Activated CD4-positive, alpha-beta T cell treated with anti-CD3 and anti-CD28 coated beads, Interleukin-2, Interleukin-6, amounts not matched to agents 100 ng/mL and 50 ng/mL, durations not matched to agents 16 hours and 8 hours (primary cell): ENCODE measurements at regions not wholly inside any gene's neighbourhood (a gene's known extent, or its start where the extent isn't known, plus 50 kb on each side); places are given as distances from the start of the nearest gene placed in this dataset.
"Not testable (repeated sequence)": the region's sequence is repeated elsewhere in the genome, so short reads cannot be mapped to it uniquely, and the experiment has no call there.

Source experiments
- DNase-seq: peaks from one replicate; pipeline ENCODE4 v3.0.0-alpha.2; 2020

DNA sequence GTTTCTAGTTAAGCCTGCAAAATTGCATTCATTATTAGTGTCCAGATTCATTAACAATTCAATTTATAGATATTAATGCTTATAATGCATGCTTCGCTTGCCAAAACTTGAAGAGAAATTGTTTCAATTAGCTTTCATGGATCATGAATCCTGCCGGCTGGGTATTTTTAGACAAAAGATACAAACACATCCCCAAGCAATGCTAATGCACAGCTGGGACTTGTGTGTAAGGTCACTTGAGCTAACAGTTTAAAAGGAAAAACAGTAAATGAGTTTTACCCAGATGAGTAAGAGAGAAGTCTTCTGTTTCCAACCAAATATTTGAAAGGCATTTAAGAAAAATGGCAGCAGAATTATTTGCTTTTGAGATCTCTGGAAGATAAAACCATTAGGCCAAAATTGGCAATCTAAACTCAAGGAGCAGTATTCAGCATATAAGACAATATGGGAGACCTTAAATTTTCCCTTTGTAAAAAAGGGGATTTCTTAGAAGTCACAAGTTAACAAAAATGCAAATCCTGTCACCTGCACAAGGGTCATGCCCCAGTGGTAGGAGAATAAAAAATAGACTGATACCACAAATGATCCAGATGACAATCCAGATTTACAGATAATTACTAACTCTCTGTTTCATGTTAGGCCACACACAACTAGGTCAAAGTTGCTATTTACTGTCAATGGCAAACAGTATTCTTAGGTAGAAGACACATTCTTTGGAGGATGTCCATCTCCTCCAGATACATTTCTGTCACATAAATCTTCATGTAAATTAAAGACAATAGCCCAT, 418.4 kb upstream of the PMFBP1 start:
- DNase-seq: no peak

DNA sequence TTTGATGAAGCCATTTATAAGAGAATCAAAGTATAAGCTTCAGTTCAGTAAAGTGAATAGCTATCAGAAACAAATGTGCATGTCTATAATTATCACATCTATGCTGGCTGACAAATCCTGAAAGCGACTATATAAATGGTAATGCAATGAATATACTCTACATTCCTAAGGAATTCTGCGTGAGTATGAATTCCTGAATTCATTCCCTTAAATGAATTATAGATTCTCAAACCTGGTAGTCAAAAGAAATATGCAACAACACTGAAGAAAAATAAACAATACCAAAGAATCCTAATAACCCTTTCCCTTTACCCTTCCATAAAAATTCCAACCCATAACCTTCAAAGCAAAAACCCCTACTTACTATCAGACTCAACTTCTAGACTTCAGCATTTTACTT, 416.6 kb upstream of the PMFBP1 start:
- no peak for DNase-seq

GRCh38 chr16:72578061-72578460, 406.1 kb upstream of the PMFBP1 start:
- not testable (repeated sequence) for DNase-seq

- DNase-seq: no peak
These were observed 404.2 kb upstream of the PMFBP1 start for GRCh38 chr16:72576189-72576588.

GRCh38 chr16:72569677-72570076, 397.7 kb upstream of the PMFBP1 start:
- DNase-seq: no peak

GRCh38 chr16:72568502-72568901, 396.5 kb upstream of the PMFBP1 start:
- no peak for DNase-seq

DNA sequence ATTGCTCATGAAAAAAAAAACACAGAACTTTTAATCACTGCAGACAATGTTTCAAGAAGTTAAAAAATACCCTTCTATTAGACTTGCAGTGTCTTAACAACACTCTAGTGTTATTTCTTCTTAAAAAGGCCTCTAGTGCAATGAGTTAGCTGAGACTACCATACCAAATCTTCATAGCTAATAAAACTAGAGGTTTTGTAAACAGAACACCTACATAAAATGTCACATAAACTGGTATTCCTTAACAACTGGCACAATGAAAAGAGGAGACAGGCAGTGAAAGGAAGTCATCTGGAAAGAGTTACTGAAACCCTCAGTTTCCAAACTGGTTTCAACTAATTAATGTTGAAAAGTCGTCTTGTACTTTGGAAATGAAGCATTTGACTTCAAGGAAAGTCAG, 394.2 kb upstream of the PMFBP1 start:
- no peak for DNase-seq

- no peak for DNase-seq
These were observed 393.2 kb upstream of the PMFBP1 start for GRCh38 chr16:72565106-72565505.

DNA sequence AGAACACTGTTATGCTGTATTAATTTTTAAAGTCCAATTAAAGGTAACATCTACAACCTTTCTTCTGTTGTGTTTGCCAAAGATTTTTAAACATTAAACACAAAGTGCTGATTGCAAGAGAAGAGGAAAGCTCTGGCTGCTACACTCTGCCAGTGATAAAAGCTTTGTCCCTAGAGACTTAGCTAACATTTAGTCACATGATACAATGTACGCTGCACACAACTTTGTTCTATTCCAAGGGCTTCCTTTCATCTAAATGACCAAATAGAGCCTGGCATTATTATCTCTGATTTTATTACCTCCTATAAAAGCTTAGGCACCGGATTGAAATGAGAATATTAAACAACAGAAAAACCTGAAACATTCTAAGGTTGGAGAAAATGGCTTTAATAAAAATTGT, 388.7 kb upstream of the PMFBP1 start:
- DNase-seq: no peak

- no peak for DNase-seq
These were observed 386.5 kb upstream of the PMFBP1 start for GRCh38 chr16:72558501-72558900.

GRCh38 chr16:72554935-72555334, 383.0 kb upstream of the PMFBP1 start:
- DNase-seq: no peak

DNA sequence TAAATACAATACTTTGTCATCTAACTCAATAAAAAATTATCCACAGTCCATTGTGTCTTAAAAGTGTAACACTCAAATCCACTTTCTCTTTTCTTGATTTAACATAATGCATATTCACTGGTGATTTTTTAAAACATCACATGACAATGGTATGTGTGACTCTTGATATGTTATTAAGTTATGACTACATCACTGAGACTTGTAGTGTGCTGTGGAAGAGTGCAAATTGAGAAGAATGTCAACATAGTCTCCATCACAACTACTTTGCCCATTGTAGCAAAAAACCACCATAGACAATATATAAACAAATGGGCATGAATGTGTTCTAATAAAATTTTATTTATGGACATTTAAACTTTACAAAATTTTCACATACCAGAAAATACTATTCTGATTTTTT, 380.7 kb upstream of the PMFBP1 start:
- DNase-seq: no peak

DNA sequence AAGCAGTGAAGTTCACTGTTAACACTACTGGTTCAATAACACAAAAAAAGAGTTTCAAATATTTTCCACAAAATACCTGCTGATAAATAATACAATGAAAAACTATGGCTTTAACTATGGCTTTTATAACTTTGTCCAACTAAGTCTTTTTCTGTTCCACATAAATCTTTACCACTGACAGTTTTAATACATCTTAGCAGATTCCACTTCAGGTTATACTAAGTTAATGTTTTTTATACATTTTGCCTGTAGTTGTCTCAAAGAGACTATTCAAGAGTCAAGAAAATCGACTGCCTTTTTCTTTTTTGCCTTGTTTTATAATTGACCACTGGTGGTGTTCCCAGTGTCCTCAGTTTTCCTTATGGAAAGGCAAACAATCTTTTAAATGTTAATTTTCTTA, 379.7 kb upstream of the PMFBP1 start:
- no peak for DNase-seq

DNA sequence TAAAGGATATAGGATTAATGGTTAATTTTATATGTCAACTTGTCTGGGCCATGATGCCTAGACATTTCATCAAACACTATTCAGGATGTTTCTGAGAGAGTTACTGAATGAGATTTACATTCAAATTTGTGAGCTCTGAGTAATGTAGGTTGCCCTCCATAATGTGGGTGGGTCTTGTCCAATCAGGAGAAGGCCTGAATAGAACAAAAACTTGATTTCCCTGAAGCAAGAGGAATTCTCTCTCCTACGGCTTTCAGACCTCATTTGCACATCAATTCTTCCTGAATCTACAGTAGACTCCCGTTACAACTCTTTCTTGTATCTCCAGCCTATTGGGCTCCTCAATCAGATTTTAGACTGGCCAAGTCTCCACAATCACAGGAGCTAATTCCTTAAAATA, 377.9 kb upstream of the PMFBP1 start:
- DNase-seq: no peak

DNA sequence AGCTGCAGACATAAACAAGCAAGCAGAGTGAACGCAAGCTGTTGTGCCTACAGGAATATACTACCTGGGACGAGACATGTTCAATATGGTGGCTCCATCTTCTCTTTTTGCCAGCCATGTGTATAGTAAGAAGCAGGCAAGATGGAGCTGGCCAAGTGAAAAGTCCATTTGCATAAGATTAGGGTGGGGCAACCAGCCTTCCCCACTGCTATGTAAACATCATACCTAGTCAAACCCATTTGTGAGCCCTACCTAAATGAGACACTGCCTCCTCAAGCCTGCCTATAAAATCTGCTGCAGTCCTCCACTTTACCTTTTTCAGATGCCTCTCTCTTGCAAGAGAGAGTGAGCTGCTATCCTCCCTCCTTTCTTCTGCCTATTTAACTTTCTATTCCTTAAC, 370.1 kb upstream of the PMFBP1 start:
- DNase-seq: no peak

DNA sequence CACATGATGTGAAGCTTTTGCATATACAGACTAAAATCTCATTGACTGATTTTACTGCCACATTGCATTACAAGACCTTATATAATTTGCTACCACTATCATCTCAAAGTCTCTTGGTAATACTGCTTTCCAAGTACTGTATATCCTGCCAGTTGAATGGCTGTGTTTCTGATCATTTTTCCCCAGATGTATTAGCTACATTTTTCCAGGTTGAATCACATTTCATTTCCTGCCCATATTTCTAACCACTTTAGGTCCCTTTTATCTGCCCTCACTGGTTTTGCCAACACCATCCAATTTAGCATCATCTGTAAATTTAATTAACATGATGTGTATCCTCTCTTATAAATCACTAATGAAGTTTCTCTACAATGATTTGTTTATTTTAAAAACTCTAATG, 365.7 kb upstream of the PMFBP1 start:
- DNase-seq: no peak

DNA sequence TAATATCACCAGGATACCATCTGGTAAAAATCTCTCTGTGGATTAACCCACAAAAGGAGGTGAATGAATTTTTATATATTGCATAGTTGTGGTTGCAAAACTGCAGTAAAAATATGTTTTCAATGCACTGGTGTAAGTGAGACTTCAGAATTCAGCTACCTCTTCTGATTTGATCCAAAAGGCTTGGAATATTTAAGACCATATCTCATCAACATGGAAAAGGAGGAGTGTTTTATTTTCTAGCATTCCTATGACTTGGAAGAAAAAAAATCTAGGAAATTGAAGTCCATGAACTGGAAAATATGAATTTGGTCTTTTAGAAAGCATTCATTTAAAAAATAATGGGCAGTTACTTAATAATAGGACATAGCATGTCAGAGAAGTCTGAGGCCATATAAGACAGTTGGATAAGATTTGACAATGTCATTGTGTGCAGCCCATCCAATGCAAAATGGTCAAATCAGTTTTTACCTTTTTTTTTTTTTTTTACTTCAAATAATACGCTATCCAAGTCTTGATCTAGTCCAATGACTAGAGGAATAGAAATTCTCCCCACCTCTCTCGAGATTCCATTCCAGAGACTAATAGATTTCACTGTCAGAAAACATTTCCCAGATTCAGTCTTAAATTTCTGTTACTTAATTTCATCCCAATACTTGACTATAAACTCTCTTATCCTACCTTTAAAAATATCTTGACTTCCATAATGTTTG, 364.9 kb upstream of the PMFBP1 start:
- DNase-seq: no peak

- DNase-seq: no peak
These were observed 361.0 kb upstream of the PMFBP1 start for GRCh38 chr16:72532906-72533410.

- DNase-seq: peak; percentile 10
These were observed 358.5 kb upstream of the PMFBP1 start for GRCh38 chr16:72530434-72530833.

DNA sequence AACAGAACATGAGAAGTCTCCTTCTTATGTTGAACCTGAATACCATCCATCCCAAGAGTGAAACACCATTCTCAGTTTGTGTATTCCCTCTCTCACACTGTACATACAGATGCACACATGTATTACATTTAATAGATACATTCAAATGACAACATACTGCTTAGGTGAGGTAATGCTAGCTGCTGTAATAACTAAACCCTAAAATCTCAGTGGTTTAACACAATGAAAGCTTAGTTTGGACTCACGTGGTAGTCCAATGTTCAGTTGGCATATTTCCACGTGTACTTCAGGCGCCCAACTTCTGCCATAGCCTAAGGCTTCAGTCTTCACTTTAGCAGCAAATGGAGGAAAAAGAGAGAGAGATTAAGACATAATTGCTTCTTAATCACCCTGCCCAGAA, 351.1 kb upstream of the PMFBP1 start:
- DNase-seq: no peak

DNA sequence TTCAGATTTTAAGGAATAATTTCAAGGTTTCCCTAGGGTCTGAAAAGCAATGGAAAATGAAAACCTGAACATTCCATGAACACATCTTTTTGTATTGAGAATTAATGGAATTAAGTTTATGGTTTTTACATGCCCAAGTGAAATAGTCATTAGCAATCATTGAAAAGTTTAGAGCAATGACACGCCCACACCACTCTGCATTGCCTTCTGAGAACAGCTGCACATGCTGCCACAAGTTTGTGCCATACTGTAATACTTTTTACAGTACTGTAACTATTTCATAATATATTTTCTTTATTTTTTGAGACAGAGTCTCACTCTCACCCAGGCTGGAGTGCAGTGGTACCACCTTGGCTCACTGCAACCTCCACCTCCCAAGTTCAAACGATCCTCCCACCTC, 345.2 kb upstream of the PMFBP1 start:
- DNase-seq: no peak

DNA sequence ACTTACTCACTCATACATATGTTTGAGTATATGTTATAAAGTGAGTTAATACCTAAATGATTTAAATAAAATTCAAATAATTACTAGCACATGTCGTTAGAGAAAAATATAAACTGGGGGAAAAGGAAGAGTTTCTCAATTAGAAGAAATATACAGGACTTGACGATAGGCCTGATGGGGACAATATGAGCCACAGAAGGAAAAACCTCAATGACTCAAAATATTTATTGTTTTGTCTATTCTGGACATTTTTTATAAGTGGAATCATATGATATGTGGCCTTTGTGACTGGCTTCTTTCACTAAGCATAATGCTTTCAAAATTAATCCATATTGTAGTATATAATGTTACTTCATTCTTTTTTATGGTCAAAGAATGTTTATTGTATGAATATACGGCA, 339.2 kb upstream of the PMFBP1 start:
- DNase-seq: no peak

DNA sequence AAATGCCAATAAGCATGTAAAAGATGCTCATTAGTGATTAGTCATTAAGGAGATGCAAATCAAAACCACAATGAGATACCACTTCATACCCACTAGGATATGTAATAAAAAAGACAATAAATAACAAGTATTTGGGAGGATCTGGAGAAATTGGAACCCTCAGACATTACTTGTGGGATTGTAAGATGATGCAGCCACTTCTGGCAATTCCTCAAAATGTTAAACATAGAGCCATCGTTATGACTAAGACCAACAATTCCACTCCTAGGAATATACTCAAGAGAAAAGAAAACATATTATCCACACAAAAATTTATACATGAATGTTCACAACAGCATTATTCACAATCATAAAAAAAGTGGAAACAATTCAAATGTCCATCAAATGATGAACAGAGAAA, 336.2 kb upstream of the PMFBP1 start:
- DNase-seq: no peak

DNA sequence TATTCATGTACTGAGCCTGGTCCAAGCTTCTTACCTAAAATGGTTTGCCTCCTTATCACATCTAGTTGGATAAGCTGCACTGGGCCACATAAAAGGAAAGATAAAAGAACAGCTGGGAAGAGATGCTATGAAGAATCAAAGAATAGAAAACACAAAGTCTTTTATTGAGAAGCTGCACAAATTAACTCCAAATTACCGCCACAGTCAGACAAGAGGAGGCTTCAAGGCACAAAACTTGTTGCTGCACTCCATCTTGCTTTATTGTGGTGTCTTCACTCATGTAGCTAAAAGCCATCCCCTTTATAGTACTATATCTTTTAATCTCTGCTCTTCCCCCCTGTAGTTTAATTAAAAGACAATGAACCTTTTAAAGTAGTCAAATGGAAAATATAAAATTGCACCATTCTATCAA, 330.6 kb upstream of the PMFBP1 start:
- DNase-seq: no peak
